DND-41 (cell line): ENCODE measurements at regions not wholly inside any gene's neighbourhood (a gene's known extent, or its start where the extent isn't known, plus 50 kb on each side); places are given as distances from the start of the nearest gene placed in this dataset.

Source experiments
- ATAC-seq: fragments of 200-7000 bp; cut with Tn5 transposase; 3 replicates; pipeline ENCODE4 v1.9.1; 2021; ENCODE audit warnings: low read depth; ENCODE audit not compliant: insufficient read depth
- DNase-seq: peaks from one replicate; pipeline ENCODE4 v3.0.0-alpha.2; 2020
- H2AFZ ChIP-seq: 2 replicates; pipeline ENCODE4 v1.6.0; 2012; ENCODE audit warnings: low read depth, low read length
- H3K27ac ChIP-seq: 2 replicates; pipeline ENCODE4 v1.5.1; 2012; ENCODE audit warnings: low read length, inconsistent platforms
- H3K27me3 ChIP-seq: fragments of 200-600 bp; sonication (generic); 2 replicates; pipeline ENCODE4 v1.6.0; 2012; ENCODE audit warnings: low read length, mild to moderate bottlenecking, inconsistent platforms; ENCODE audit not compliant: insufficient read depth, poor library complexity
- H3K36me3 ChIP-seq: 2 replicates; pipeline ENCODE4 v1.5.1; 2012; ENCODE audit warnings: low read length, inconsistent platforms; ENCODE audit not compliant: insufficient read depth
- H3K4me1 ChIP-seq: 2 replicates; pipeline ENCODE4 v1.5.1; 2012; ENCODE audit warnings: mild to moderate bottlenecking, low read length; ENCODE audit not compliant: insufficient read depth
- H3K4me2 ChIP-seq: 2 replicates; pipeline ENCODE4 v1.6.0; 2012; ENCODE audit warnings: mild to moderate bottlenecking, moderate library complexity, low read length, inconsistent platforms; ENCODE audit not compliant: insufficient read depth
- H3K4me3 ChIP-seq, 2 experiments: fragments of 200-600 bp in 1 of 2; shearing (Covaris generic) in 1 of 2; 2 replicates each; pipeline ENCODE4 v1.5.1; 2012 to 2016; ENCODE audit warnings: inconsistent platforms in 2 of 2, low read length in 2 of 2, mild to moderate bottlenecking in 2 of 2, low read depth in 1 of 2, moderate library complexity in 1 of 2
- H3K79me2 ChIP-seq: 2 replicates; pipeline ENCODE4 v1.6.0; 2012; ENCODE audit warnings: low read length, inconsistent platforms; ENCODE audit not compliant: insufficient read depth
- H3K9ac ChIP-seq: 2 replicates; pipeline ENCODE4 v1.6.0; 2012; ENCODE audit warnings: low read depth, mild to moderate bottlenecking, inconsistent platforms, low read length, moderate library complexity
- H3K9me3 ChIP-seq: 2 replicates; pipeline ENCODE4 v1.5.1; 2012; ENCODE audit warnings: low read length, moderate library complexity, mild to moderate bottlenecking, inconsistent platforms; ENCODE audit not compliant: insufficient read depth, severe bottlenecking
- H4K20me1 ChIP-seq: 2 replicates; pipeline ENCODE4 v1.6.0; 2012; ENCODE audit warnings: low read length; ENCODE audit not compliant: insufficient read depth
- EZH2 ChIP-seq: IDR thresholded peaks from 3 replicates; pipeline ENCODE4 v1.6.1; 2012; ENCODE audit warnings: borderline replicate concordance, low read depth, mild to moderate bottlenecking, moderate library complexity, low read length, inconsistent platforms; ENCODE audit not compliant: severe bottlenecking
- TF ChIP-seq, protein P1 (sequence below): IDR thresholded peaks from 2 replicates; pipeline ENCODE4 v1.5.1; 2012; ENCODE audit warnings: borderline replicate concordance, low read length, moderate library complexity, mild to moderate bottlenecking; ENCODE audit not compliant: poor library complexity, severe bottlenecking; ENCODE audit errors: extremely low read depth

DNA sequence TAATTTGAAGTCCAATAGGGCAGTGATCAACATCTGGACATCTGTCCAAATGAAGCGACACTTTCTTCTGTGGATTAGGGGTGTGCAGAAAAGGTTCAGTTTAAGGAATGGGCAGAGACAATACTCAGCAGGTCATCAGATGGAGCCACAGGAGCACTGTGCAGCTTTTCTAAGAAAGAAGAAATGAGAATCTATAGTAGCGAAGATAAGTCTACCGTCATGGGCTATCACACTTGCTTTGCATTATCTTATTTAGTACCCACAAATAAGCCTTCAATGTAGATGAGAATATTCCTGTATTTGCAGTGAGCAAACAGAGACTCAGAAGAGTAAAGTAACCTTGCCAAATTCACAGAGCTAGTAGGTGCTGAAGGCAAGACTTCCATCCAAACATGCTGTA lies 412.0 kb upstream of the GOT2 start:
- ATAC-seq (no peak), DNase-seq (no peak)
- no peak overlapping the region for H2AFZ ChIP-seq
- no peaks in the 10 kb centered on the region for H3K9me3 ChIP-seq
- H3K79me2 ChIP-seq = no peaks in the 10 kb centered on the region
- no peak overlapping the region for H3K4me2 ChIP-seq
- H3K27me3 ChIP-seq = no peaks in the 10 kb centered on the region
- H4K20me1 ChIP-seq = no peaks in the 10 kb centered on the region
- H3K36me3 ChIP-seq = no peaks in the 10 kb centered on the region
- no peak overlapping the region for H3K9ac ChIP-seq
- no peak overlapping the region for H3K27ac ChIP-seq
- TF ChIP-seq, protein P1, sequence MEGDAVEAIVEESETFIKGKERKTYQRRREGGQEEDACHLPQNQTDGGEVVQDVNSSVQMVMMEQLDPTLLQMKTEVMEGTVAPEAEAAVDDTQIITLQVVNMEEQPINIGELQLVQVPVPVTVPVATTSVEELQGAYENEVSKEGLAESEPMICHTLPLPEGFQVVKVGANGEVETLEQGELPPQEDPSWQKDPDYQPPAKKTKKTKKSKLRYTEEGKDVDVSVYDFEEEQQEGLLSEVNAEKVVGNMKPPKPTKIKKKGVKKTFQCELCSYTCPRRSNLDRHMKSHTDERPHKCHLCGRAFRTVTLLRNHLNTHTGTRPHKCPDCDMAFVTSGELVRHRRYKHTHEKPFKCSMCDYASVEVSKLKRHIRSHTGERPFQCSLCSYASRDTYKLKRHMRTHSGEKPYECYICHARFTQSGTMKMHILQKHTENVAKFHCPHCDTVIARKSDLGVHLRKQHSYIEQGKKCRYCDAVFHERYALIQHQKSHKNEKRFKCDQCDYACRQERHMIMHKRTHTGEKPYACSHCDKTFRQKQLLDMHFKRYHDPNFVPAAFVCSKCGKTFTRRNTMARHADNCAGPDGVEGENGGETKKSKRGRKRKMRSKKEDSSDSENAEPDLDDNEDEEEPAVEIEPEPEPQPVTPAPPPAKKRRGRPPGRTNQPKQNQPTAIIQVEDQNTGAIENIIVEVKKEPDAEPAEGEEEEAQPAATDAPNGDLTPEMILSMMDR = no peak
- TF ChIP-seq EZH2 = no peak
- H3K4me3 ChIP-seq = no peak overlapping the region
- no peaks in the 10 kb centered on the region for H3K4me1 ChIP-seq

DNA sequence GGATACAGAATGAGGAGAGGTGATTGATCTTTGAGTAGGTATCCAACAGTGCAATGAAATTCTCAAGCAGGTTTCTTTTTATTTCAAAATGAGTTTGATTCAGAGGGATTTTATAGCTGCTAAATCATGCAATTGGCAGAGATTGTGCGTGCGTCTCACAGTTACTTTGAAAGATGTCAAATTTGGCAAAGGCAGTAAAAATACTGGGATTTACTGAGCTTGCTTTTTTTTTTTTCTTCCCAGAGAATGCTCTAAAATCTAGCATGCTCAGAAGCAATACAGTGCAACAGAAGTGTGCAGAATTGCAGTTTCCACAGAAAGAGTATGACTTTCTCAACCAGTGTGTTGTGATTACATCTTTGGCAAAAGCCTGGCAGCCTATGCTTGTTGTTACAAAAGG lies 410.7 kb upstream of the GOT2 start:
- no peak for ATAC-seq
- no peaks in the 10 kb centered on the region for H3K4me1 ChIP-seq
- no peaks in the 10 kb centered on the region for H3K9me3 ChIP-seq
- no peaks in the 10 kb centered on the region for H3K79me2 ChIP-seq
- H4K20me1 ChIP-seq = no peaks in the 10 kb centered on the region
- no peaks in the 10 kb centered on the region for H3K27me3 ChIP-seq
- H3K36me3 ChIP-seq = no peaks in the 10 kb centered on the region
- no peak overlapping the region for H3K27ac ChIP-seq
- no peak overlapping the region for H2AFZ ChIP-seq
- H3K4me3 ChIP-seq = no peak overlapping the region
- no peak overlapping the region for H3K4me2 ChIP-seq
- no peak overlapping the region for H3K9ac ChIP-seq
- DNase-seq = no peak
- no peak for TF ChIP-seq EZH2
- TF ChIP-seq, protein P1 = no peak

DNA sequence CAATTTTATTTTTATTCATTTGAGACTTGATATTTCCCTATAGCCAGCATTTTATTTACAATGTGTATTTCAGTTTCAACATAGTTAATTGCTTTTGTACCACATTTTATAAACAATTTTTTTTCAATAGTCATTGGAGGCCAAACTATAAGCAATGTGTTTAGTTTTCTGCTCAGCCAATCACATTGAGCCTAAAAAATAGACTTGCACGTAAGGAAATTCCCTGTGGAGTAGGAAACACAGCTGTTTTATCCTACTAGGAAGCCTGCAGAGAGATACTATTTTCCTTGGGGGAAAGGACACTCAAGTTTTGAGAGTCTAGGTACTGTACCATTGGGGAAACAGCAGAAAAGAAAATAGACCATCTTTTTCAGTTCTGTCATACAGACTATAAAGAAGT lies 410.2 kb upstream of the GOT2 start:
- Histone ChIP-seq H3K27ac (no peak overlapping the region), H4K20me1 (no peaks in the 10 kb centered on the region), H3K79me2 (no peaks in the 10 kb centered on the region), H3K4me1 (no peaks in the 10 kb centered on the region), H3K4me2 (no peak overlapping the region), H3K27me3 (no peaks in the 10 kb centered on the region), H2AFZ (no peak overlapping the region), H3K9ac (no peak overlapping the region), H3K4me3 (no peak overlapping the region), H3K9me3 (no peaks in the 10 kb centered on the region), H3K36me3 (no peaks in the 10 kb centered on the region)
- ATAC-seq (no peak), DNase-seq (no peak)
- TF ChIP-seq, protein P1 = no peak
- no peak for TF ChIP-seq EZH2

DNA sequence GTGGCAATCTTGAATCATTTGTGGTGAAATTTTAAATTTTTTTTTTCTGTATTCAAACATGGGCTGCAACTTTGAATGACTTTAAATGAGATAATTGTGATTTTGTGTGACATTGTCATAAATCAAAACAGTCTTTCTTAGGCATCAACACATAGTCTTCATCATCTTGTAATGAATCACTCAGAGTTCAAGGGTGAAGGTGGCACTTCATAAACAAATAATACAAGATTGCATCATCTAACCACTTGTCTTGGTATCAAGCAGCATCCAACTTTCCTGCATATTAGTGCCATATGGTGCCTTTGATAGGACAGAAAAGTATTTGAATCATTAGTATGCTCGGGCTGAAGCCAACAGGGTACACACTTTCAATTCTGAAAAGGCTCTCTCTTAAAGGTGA lies 392.4 kb upstream of the GOT2 start:
- H3K27me3 ChIP-seq = no peaks in the 10 kb centered on the region
- H3K9ac ChIP-seq = no peak overlapping the region
- ATAC-seq = no peak
- no peaks in the 10 kb centered on the region for H4K20me1 ChIP-seq
- no peaks in the 10 kb centered on the region for H3K79me2 ChIP-seq
- no peak for DNase-seq
- no peak overlapping the region for H3K4me3 ChIP-seq
- TF ChIP-seq, protein P1 = no peak
- H3K27ac ChIP-seq = no peak overlapping the region
- no peaks in the 10 kb centered on the region for H3K9me3 ChIP-seq
- no peaks in the 10 kb centered on the region for H3K36me3 ChIP-seq
- no peak overlapping the region for H2AFZ ChIP-seq
- no peaks in the 10 kb centered on the region for H3K4me1 ChIP-seq
- H3K4me2 ChIP-seq = no peak overlapping the region
